Fibroblast of lung (primary cell): ENCODE measurements at regions not wholly inside any gene's neighbourhood (a gene's known extent, or its start where the extent isn't known, plus 50 kb on each side); places are given as distances from the start of the nearest gene placed in this dataset.

Experiments used
- EZH2 ChIP-seq: IDR thresholded peaks from 2 replicates; pipeline ENCODE4 v1.5.1; 2012; ENCODE audit warnings: low read length, control low read depth, mild to moderate bottlenecking; ENCODE audit errors: missing control alignments
- TF ChIP-seq, protein P1 (sequence below), 2 donors: IDR thresholded peaks in 1 of 2; conservative IDR thresholded peaks in 1 of 2; 1 replicate in 1 of 2; 2 replicates in 1 of 2; pipeline ENCODE4 v1.5.1; 2011 to 2012; ENCODE audit warnings: low read length in 2 of 2, control low read depth in 1 of 2, inconsistent platforms in 1 of 2, low read depth in 1 of 2, mild to moderate bottlenecking in 1 of 2

DNA sequence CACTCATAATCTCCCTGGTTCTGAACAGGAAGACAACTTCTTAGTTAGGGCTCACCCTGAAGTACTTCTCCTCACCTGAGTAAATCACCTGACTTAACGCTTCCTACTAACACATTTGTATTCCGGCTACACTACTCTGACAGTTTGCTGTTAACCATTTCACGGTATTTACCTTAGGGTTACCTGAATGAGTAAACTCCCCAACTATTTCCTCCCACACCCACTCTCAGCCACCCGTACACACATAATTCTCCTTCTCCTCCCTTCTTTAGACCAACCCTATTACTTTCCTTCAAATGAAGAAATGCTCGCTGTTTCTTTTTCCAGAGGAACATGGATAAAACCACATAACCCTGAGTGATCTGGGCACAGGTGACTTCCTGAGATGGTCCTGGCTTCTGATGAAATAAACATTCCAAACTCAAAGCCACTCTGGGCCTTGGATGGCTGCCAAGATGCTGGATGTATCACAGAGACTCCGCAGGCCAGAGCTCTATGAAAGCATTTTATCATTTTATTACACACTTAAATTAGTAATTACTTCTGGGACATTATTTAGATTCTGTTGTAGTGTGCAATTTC is 183.6 kb upstream of the ATP11B start:
- TF ChIP-seq, protein P1, sequence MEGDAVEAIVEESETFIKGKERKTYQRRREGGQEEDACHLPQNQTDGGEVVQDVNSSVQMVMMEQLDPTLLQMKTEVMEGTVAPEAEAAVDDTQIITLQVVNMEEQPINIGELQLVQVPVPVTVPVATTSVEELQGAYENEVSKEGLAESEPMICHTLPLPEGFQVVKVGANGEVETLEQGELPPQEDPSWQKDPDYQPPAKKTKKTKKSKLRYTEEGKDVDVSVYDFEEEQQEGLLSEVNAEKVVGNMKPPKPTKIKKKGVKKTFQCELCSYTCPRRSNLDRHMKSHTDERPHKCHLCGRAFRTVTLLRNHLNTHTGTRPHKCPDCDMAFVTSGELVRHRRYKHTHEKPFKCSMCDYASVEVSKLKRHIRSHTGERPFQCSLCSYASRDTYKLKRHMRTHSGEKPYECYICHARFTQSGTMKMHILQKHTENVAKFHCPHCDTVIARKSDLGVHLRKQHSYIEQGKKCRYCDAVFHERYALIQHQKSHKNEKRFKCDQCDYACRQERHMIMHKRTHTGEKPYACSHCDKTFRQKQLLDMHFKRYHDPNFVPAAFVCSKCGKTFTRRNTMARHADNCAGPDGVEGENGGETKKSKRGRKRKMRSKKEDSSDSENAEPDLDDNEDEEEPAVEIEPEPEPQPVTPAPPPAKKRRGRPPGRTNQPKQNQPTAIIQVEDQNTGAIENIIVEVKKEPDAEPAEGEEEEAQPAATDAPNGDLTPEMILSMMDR (conservative IDR thresholded peaks at IDR 0.05 in 1 of 2, IDR thresholded peaks at IDR 0.05 in 1 of 2; ENCODE audit: low read depth in 1 of 2, low read length in 2 of 2): no peak
- TF ChIP-seq EZH2: no peak
